ENCODE measurements at regions not wholly inside any gene's neighbourhood (a gene's known extent, or its start where the extent isn't known, plus 50 kb on each side); places are given as distances from the start of the nearest gene placed in this dataset.

DNA sequence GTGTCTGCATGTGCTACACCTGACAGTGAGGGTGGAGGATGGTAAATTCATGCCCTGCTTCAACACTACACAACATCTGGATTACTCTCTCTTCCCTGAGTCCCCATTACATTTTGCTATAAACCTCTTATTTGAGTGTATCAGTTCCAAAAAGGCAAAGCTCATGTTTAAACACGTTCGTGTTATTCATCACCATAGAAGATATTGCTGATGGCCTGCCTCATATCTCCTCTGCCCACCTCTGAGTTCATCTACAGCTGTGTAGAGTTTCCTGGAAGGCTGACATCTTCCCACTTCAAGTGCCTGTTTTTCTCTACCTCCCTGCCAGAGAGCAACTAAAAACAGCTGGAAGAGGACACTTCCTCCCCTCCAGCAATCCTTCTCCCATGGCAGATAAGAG is 433.2 kb downstream of the ISL1 start:
- no peaks in the 10 kb centered on the region for H3K27me3 ChIP-seq (ENCODE audit: insufficient read depth, low read depth, low read length)
- no peaks in the 10 kb centered on the region for H4K20me1 ChIP-seq (ENCODE audit: insufficient read depth)
- no peak overlapping the region for H3K4me3 ChIP-seq (ENCODE audit: low read length)
- no peaks in the 10 kb centered on the region for H3K9me3 ChIP-seq (ENCODE audit: low read length)
- no peak overlapping the region for H3K9ac ChIP-seq (ENCODE audit: low read length)
- no peaks in the 10 kb centered on the region for H3F3A ChIP-seq (ENCODE audit: insufficient read depth, low read length, poor library complexity, severe bottlenecking)
- no peak overlapping the region for H3K4me2 ChIP-seq (ENCODE audit: low read length)
- no peaks in the 10 kb centered on the region for H3K36me3 ChIP-seq (ENCODE audit: insufficient read depth, low read length)
- no peak overlapping the region for H2AFZ ChIP-seq (ENCODE audit: low read depth, low read length)
- no peaks in the 10 kb centered on the region for H3K79me2 ChIP-seq (replicated peaks; ENCODE audit: insufficient read depth, low read length)
- no peaks in the 10 kb centered on the region for H3K9me2 ChIP-seq (ENCODE audit: insufficient read depth, low read length)
- no peak for TF ChIP-seq RAD21 (conservative IDR thresholded peaks at IDR 0.05)
- TF ChIP-seq, protein P1, sequence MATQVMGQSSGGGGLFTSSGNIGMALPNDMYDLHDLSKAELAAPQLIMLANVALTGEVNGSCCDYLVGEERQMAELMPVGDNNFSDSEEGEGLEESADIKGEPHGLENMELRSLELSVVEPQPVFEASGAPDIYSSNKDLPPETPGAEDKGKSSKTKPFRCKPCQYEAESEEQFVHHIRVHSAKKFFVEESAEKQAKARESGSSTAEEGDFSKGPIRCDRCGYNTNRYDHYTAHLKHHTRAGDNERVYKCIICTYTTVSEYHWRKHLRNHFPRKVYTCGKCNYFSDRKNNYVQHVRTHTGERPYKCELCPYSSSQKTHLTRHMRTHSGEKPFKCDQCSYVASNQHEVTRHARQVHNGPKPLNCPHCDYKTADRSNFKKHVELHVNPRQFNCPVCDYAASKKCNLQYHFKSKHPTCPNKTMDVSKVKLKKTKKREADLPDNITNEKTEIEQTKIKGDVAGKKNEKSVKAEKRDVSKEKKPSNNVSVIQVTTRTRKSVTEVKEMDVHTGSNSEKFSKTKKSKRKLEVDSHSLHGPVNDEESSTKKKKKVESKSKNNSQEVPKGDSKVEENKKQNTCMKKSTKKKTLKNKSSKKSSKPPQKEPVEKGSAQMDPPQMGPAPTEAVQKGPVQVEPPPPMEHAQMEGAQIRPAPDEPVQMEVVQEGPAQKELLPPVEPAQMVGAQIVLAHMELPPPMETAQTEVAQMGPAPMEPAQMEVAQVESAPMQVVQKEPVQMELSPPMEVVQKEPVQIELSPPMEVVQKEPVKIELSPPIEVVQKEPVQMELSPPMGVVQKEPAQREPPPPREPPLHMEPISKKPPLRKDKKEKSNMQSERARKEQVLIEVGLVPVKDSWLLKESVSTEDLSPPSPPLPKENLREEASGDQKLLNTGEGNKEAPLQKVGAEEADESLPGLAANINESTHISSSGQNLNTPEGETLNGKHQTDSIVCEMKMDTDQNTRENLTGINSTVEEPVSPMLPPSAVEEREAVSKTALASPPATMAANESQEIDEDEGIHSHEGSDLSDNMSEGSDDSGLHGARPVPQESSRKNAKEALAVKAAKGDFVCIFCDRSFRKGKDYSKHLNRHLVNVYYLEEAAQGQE (IDR thresholded peaks at IDR 0.05; ENCODE audit: borderline replicate concordance), result no peak
- no peak for TF ChIP-seq MXI1 (conservative IDR thresholded peaks at IDR 0.05; ENCODE audit: poor library complexity, severe bottlenecking)
- TF ChIP-seq, protein P2, sequence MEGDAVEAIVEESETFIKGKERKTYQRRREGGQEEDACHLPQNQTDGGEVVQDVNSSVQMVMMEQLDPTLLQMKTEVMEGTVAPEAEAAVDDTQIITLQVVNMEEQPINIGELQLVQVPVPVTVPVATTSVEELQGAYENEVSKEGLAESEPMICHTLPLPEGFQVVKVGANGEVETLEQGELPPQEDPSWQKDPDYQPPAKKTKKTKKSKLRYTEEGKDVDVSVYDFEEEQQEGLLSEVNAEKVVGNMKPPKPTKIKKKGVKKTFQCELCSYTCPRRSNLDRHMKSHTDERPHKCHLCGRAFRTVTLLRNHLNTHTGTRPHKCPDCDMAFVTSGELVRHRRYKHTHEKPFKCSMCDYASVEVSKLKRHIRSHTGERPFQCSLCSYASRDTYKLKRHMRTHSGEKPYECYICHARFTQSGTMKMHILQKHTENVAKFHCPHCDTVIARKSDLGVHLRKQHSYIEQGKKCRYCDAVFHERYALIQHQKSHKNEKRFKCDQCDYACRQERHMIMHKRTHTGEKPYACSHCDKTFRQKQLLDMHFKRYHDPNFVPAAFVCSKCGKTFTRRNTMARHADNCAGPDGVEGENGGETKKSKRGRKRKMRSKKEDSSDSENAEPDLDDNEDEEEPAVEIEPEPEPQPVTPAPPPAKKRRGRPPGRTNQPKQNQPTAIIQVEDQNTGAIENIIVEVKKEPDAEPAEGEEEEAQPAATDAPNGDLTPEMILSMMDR (IDR thresholded peaks at IDR 0.05; ENCODE audit: poor library complexity, severe bottlenecking), result no peak
- TF ChIP-seq POLR2AphosphoS5 (IDR thresholded peaks at IDR 0.05), result no peak
- no peak for TF ChIP-seq EP300 (conservative IDR thresholded peaks at IDR 0.05; ENCODE audit: poor library complexity, severe bottlenecking)
- TF ChIP-seq EZH2 (IDR thresholded peaks at IDR 0.05; ENCODE audit: borderline replicate concordance, insufficient read depth, low read length, poor library complexity, severe bottlenecking), result no peak
- H3K27ac ChIP-seq (ENCODE audit: low read length), result no peak overlapping the region

DNA sequence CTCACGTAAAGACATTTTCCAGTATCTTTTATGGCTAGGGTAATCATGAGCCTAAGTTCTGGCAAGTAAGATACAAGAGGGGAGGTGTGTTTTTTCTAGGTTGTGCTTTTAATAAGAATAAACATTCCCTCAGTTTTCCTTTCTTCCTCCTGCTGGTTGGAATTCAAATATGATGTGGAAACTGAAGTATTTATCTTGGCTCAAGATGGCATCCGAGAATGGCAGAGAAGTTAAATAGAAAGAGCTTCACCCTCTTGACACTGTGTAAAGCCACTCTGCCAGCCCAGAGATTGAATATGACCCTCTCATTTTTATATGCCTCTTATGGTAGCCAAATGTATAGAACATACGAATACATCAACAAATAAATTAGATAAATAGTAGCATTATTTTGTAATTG is 438.4 kb downstream of the ISL1 start:
- Histone ChIP-seq H3K4me2 (ENCODE audit: low read length) (no peak overlapping the region), H3K9ac (ENCODE audit: low read length) (no peak overlapping the region), H3K27ac (ENCODE audit: low read length) (no peak overlapping the region), H2AFZ (ENCODE audit: low read depth, low read length) (no peak overlapping the region), H3F3A (ENCODE audit: insufficient read depth, low read length, poor library complexity, severe bottlenecking) (no peaks in the 10 kb centered on the region), H3K27me3 (ENCODE audit: insufficient read depth, low read depth, low read length) (no peaks in the 10 kb centered on the region), H3K9me2 (ENCODE audit: insufficient read depth, low read length) (no peaks in the 10 kb centered on the region), H3K9me3 (ENCODE audit: low read length) (no peaks in the 10 kb centered on the region), H3K79me2 (replicated peaks; ENCODE audit: insufficient read depth, low read length) (no peaks in the 10 kb centered on the region), H4K20me1 (ENCODE audit: insufficient read depth) (no peaks in the 10 kb centered on the region), H3K36me3 (ENCODE audit: insufficient read depth, low read length) (no peaks in the 10 kb centered on the region), H3K4me3 (ENCODE audit: low read length) (no peak overlapping the region)
- TF ChIP-seq, protein P1 (IDR thresholded peaks at IDR 0.05; ENCODE audit: borderline replicate concordance), result no peak
- TF ChIP-seq, protein P2 (IDR thresholded peaks at IDR 0.05; ENCODE audit: poor library complexity, severe bottlenecking), result no peak
- TF ChIP-seq EP300 (conservative IDR thresholded peaks at IDR 0.05; ENCODE audit: poor library complexity, severe bottlenecking) (no peak), MXI1 (conservative IDR thresholded peaks at IDR 0.05; ENCODE audit: poor library complexity, severe bottlenecking) (no peak), EZH2 (IDR thresholded peaks at IDR 0.05; ENCODE audit: borderline replicate concordance, insufficient read depth, low read length, poor library complexity, severe bottlenecking) (no peak), POLR2AphosphoS5 (IDR thresholded peaks at IDR 0.05) (no peak), SMC3 (conservative IDR thresholded peaks at IDR 0.05; ENCODE audit: poor library complexity) (no peak), TAF1 (IDR thresholded peaks at IDR 0.05; ENCODE audit: low read depth) (no peak), RAD21 (conservative IDR thresholded peaks at IDR 0.05) (no peak)
